ENCODE measurements at regions not wholly inside any gene's neighbourhood (a gene's known extent, or its start where the extent isn't known, plus 50 kb on each side); places are given as distances from the start of the nearest gene placed in this dataset.

DNA sequence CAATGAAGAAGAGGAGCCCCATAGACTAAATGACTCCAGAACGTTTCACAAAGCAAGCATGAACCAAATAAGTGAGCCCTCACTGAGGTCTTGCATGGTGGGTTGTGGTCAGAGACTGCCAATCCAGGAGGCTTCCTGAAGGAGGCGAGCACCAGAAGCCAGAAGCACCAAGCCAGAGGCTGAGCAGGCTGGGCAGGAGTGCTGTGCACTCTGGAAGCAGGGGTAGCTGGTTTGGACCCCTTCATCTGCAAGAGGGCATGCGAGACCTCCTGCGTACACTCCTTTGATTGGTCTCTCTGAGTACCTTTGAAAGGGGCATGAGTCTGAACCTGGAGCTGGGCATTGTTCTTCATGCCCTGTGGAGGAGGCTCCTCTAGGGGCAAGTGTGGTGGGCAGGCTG lies 192.5 kb downstream of the HAUS1 start:
- DNase-seq = no peak

DNA sequence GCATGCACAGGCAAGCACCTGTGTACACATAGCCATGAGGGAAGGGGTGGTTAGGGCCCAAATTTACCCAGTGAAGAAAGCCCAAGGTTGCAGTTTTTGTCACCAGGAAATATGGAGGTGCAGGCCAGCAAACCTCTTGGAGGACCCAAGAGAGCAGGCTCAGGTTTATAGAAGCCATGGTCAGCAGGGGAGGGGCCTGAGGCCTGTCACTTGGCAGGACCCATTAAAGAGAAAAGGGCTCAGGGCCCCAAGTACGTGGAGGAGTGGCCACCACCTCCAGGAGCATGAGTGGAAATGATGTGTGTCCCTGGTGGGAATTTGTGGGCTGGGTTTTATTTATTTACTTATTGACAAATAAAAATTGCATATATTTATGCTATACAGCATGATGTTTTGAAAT lies 192.9 kb downstream of the HAUS1 start:
- DNase-seq = no peak

DNA sequence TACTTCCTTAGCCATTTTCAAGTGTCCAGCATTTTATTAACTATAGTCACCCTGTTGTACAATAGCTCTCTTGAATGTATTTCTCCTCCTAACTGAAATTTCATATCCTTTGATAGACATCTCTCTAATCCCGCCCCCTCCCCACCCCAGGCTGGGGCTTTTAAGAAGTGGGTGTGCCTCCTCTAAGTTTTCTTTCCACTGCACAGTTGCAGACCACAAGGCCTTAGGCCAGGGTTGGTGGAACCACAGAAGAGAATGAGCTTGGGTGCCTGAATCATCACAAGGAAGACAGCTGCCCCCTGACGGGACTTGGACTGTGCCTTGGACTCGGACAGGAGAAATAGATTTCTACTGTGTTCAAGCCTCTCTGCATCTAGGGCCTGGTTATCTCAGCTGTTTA lies 193.4 kb downstream of the HAUS1 start:
- DNase-seq = no peak

DNA sequence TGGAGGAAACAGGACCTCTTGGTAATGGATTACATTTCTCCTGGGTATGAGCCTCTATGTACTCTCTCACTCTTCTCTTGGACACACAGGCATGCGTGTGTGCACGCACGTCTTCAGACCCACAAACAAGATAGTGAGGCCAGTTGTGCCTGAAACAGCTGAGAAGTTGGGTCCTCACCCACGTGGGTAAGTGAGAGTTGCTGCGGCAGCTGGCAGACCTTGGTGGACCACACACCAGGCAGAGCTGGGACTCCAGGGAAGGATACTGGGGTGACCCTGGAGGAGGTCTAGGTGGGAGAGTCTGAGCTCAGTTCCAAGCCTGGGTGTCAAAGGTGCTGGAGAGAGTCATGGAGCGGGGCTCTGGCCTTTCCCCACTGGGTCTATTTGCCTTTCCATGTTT lies 194.3 kb downstream of the HAUS1 start:
- DNase-seq = no peak

DNA sequence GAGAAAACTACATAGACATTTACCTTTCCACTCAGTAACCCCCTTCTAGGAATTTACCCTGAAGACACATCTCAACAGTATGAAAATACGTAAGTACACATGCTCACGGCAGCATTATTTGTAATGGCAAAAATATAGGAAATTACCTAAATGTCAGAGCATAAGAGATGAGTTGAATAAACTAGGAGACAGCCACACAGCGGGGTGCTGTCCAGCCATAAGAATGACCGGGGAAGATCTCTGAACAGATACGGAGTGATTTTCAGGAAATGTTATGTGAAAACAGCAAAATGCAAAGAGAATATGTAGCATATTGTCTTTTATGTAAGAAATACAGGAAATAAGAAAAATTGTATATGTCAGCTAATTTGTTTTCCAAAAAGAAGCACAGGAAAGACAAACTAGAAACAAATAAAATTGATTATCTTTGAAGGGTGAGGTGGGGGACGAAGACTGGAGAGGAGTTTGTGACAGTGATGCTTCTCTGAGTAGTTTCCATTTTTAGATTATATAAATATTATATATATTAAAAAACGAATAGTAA lies 195.4 kb downstream of the HAUS1 start:
- no peak for DNase-seq

DNA sequence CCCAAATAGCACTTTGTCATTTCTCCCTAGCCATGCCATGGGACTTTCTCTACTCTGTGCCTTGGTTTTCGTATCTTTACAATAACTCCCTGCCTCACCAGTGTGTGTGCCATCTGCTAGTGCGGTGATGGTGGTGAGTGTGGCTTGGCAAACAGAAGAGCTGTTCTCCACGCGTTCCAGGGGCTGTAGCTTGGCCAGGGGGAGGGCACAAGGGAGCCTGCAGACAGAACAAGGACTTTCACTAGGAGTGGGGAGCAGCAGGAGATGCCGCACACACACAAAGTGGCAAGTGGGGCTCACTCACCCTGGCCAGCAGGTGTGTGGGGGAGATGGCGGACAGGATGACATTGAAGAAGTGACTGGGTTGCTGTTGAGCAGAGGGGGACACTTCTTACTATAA lies 196.9 kb downstream of the HAUS1 start:
- DNase-seq = no peak

DNA sequence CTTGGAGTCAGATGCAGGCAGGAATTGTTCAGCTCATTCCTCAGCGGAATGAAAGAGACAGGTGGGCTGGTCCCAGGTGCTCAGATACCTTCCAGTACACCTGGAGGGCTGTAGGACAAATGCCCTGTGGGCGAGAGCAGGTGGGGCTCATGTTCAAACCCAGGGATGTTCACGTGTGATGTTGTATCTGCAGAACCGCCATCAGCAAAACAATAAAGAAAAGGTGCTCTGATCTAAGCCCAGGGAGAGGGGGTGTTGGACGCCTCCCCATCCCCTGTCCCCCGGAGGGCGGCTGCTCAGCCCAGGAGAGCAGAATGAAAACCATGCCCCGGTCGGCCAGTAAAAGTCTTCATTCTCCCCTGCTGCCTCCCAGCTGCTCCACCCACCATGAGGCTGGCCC lies 197.4 kb downstream of the HAUS1 start:
- no peak for DNase-seq

DNA sequence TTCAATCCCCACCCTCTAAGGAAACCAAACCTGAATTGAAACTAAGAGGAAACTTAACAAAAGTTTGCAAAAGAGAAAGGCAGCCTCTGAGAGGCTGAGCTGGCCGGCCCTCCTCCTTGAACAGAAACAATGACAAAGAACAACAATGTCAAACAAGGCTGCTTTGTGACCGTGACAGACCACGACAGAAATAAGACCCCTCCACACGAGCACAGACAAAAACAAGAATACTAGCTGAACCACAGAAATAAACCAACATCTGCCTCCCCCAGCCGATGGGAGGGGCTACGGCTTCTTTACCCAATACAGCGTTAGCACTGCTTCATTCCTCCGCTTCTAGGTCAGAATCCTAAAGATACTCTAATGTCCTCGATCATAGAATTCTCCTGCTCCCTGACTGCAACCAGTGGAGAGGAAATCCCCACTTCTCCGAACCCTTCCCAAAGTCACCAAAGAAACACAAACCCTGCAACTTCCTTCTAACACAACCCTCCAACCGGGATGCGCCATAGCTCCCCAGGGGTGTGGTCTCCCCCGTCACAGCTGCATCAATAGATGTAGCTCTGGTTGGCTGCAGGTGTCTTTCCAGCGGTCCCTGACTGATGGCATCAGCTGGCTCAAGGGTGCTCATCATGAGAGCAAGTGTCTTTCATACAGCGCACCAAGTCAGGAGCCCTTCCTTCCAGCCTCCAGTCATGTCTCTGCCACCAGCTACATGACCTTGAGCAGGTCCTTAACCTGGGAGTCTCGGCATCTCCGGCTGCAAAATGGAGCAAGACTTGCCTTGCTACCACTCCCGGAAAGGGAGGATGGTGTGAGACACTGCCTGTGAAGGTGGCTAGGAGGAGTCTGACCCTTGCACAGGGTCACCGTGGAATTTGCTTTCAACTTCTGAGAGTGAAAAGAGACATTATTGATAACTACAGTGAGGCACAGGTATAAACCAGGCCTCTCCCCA lies 198.6 kb downstream of the HAUS1 start:
- no peak for DNase-seq

DNA sequence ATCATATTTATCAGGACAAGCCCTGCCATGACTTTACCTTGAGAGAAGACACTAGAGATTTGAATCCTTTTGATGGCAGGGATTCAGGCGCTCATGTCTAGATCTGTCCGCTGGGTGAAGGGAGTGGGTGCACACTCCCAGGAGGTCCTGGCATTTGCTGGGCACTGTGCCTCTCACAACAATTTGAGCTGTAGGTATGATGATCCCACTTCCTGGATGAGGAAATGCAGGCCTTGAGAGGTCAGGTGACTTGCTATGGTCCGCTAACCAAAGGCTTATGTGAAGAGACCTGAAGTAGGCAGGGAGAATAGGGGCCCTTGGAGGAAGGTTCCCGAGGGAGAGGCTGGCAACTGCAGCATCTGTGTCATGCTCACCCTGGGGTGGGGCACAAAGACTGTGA lies 206.1 kb downstream of the HAUS1 start:
- DNase-seq = no peak

DNA sequence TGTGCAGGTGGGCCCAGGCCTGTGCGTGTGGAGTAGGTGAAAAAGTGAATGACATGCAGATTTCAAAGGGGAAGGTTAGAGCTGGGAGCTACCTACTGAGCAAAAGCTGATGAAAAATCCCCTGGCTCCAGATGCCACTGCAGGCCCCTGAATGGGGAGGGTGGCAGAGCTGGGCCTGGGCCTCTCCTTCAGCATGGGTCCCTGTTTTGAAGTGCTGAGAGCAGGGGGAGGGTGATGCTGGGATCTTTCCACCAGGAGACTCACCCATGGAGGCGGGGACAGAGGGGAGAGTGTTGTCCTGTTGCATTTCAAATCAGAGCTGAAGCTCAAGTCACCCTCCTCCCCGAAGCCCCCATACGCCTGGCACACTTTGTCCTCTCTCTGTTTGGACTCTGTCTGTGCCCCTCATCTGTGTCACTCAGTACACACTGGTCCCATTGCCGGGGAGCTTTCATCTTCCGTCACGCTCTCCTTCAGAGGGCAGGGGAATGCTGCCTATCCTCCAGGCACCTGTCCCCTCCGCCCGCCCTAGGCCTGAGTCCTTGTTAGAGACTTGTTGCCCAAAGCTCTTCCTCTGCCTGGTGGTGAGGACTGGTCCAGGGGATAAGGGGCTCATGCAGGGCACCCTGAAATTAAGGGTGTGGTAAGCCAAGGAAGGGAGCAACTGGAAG lies 206.6 kb downstream of the HAUS1 start:
- DNase-seq = no peak

DNA sequence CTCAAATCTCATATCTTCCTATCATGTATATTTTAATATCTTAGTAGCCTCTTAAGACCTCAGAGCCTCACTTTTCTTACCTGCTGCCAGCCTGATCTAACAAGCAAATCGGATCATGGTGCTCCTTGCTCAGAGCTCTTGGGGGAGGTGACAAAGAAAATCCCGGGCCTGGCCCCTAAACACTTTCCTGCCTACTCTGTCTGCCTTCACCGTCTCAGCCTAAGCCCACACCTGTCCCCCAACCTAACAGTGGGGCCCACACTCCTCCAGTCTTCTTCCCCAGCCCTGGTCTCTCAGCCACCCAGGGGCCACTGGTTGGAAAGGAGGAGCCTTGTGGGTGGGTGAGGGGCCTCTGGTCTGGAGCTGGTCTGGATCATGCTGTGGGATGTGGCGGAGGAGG lies 207.3 kb downstream of the HAUS1 start:
- no peak for DNase-seq

DNA sequence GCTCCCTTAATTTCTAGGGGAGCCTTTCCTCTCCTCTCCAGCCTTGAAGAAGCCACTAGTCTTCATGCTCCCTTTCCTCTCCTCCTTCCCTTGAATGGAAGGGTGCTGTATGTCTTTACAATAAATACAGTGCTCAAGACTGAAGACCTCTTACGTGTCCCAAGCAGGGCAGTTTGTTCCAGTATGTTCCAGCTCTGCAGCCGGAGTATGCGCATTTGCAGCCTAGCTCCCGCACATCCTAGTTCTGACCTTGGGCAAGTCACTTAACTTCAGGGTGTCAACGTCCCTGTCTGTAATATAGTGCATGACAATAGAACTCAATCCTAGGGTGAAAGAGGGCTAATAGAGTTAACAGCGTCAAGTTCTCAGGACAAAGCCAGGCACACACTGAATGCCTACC lies 208.0 kb downstream of the HAUS1 start:
- no peak for DNase-seq

DNA sequence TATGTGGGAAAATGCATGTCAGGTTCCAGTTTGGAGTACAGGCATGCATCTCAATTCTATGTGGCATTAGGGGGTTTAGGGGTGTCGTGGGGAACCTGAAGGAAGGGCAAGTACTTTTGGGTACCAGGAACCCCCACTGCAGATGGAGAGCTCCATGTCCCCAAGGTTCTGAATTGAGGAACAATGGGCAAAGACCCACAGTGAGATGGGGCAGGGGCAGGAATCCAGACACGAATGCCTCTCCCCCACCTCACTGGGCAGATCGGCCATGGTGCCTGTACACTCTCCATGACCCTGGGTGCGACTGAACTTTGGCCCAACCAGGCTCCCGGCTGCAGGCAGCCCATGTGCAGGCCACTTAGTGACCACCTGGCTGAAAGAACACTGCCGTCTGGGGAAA lies 209.3 kb downstream of the HAUS1 start:
- no peak for DNase-seq

DNA sequence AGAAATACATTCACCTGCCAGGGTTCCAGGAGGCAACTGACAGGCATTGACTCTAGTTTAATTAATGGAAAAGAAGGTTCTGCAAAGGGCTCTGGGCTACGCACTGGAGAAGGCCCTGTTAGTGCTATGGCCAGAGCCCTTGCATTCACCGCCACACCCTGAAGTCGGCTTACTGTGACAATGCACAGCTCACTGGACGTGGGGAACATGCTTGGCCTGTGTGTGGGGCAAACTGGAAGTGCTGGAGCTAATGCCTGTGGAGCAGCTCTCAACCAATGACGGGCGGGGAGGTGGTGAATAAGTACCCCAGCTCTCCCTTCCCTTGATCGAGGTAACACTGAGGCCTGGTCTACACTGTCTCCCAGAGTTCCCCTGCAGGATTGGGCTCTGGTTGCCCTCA lies 209.8 kb downstream of the HAUS1 start:
- DNase-seq = no peak

DNA sequence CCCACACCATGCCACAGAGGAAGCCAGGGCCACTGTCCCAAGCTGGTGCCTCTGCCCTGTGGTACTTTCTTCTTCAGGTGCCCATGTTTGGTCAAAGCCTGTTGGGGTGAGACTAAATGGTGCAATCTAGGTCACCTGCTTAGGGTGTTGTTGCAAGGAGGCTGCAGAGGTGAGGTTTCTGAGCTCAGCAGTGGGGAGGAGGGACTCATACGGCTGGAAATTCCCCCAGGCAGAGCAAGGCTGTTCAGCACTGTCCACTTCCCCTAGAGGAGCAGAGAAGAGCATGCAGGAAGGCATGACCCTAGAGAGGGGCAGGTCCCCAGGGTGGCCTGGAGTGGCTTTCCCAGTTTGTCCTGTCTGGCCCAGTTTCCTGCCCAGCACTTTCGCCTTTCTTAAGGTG lies 211.0 kb downstream of the HAUS1 start:
- no peak for DNase-seq

DNA sequence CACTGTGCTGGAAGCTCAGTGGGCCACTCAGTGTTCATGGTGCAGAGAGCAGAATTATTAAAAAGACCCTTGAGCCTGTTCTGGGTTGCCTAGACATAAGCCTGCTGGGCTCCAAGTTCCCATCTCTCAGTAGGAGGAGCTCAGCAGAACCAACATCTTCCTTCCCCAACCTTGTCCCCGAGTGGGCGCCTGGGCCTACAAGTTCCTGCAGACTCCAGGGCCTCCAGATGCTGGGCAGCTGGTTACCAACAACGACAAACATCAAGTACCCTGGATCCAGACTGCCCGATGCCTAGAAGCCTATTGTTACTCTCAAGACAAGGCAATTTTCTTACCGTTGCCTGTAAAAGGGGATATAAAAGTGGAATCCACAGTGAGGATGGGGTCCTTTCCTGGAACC lies 214.2 kb downstream of the HAUS1 start:
- no peak for DNase-seq

DNA sequence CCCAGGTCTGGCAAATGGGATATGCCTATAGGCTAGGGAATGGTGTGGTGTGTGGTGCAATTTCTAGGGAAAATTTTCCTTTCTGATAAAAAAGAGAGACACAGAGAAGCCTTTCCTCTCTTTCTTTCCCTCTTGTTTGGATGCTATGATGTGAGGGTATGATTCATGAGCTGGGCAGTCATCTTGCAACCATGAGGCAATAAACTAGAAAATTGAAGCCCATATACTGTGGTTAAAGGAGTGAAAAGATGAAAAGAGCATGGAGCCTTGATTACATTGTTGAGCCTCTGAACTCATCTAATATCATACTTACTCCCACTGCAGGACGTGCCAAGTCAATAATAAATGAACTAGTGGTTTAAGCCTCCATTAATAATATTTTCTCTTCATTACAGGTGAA lies 215.6 kb downstream of the HAUS1 start:
- no peak for DNase-seq

DNA sequence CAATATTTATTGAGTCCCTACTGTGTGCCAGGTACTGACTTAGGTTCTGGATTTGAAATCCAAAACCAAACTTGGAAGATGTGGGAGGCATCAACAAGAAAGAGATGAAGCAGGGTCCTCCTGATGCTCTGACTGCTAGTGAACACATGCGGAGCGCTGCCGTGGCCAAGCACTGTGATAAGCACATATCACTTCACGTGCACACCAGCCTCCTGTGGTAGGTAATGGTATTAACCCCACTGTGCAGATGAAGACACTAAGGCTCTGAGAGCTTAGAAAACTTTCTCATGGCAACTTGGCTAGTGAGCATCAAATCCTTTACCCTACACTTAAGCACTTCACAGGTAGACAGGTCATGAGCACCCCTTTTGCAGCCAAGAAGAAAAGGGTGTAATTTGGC lies 216.1 kb downstream of the HAUS1 start:
- DNase-seq = no peak

DNA sequence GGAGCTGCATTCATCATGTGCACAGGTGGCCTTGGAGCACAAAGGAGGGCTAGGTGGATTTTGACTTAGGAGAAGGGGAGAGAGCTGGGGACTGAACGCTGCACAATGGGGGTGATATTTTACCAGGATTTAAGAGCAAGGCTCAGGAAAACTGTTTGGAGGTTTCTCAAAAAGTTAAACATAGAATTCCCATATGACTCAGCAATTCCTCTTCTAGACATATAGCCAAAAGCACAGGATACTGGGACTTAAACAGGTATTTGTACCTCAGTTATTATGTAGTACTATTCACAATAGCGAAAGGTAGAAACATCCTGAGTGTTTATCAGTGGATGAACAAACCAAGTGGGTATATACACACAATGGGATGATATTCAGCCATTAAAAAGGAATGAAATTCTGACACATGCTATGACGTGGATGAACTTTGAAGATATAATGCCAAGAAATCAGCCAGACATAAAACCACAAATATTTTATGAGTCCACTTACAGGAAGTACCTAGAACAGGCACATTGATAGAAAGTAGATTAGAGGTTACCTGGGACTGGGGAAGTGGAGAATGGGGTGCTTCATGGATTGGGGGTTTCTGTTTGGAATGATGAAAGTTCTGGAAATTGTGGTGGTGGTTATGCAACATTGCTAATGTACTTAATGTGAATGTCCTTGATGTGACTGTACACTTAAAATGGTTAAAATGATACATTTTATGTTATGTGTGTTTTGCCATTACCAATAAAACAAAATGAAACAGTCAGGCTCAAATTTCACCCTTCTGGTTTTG lies 216.9 kb downstream of the HAUS1 start:
- DNase-seq = no peak

DNA sequence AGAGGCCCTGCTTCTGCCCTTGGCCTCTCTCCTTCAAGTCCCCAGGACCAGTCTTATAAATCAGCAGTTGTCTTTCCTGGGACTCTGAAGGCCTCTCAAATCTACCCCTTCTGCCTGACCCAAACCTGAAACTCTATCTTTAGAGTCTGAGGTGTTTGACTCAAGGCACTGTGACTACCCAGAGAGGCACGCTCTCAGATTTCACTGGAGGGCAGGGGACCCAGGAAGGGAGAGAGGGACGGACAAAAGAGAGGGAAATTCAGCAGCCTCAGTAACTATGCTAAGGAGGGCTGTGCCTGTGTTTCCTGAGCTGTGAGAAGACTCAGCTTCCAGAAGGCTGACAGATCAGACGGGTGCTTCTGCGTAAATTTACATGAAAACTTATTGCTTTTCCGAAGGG lies 217.8 kb downstream of the HAUS1 start:
- no peak for DNase-seq

DNA sequence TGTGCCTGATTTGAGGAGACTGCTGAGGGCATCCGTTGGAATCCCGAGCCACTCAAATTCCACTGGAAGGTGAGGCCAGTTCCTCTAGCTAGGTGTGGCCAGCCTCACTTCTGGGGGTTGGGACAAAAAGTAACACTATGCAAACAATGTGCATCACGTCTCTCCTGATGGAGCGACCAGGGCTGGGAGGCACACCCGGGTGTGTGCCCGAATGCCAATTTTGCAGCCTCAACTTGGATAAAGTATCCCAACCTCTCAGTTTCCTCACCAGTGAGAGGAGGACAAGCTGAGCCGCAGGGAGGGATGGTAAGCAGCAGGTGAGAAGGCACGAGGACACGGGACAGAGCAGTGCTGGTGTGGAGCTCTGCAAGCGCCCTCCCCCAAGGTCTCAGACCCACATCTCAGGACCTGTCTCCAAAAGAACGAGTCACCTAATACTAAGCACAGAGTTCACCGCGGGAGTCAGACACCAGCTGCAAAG lies 218.3 kb downstream of the HAUS1 start:
- no peak for DNase-seq

DNA sequence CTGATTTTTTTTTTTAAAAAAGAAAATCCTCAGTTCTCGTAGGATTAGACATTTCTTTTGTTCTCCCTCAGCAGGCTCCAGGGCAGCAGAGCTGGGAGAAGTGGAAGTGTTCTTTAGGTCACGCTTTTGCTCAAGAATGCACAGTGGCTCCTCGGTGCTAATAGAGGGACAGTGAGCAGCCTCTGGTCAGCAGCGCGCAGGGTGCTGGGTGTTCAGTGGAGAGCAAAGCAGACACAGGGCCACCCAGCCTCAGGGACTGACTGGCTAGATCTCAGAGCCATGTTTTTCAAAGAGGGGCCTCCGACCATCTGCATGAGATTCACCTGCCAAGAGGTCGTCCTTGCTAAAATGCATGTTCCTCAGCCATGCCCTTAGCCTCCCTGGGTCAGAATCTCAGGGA lies 218.8 kb downstream of the HAUS1 start:
- no peak for DNase-seq

Data from NCI-H1105 treated with DMSO at 0.1 percent for 48 hours (cell line).